NCI-H146 treated with DMSO at 0.1 percent for 48 hours (cell line): ENCODE measurements at regions not wholly inside any gene's neighbourhood (a gene's known extent, or its start where the extent isn't known, plus 50 kb on each side); places are given as distances from the start of the nearest gene placed in this dataset.

Experiments used
- DNase-seq: peaks from one replicate; lab custom pipeline; 2025; ENCODE audit not compliant: unreplicated experiment; lab: John Stamatoyannopoulos, UW

DNA sequence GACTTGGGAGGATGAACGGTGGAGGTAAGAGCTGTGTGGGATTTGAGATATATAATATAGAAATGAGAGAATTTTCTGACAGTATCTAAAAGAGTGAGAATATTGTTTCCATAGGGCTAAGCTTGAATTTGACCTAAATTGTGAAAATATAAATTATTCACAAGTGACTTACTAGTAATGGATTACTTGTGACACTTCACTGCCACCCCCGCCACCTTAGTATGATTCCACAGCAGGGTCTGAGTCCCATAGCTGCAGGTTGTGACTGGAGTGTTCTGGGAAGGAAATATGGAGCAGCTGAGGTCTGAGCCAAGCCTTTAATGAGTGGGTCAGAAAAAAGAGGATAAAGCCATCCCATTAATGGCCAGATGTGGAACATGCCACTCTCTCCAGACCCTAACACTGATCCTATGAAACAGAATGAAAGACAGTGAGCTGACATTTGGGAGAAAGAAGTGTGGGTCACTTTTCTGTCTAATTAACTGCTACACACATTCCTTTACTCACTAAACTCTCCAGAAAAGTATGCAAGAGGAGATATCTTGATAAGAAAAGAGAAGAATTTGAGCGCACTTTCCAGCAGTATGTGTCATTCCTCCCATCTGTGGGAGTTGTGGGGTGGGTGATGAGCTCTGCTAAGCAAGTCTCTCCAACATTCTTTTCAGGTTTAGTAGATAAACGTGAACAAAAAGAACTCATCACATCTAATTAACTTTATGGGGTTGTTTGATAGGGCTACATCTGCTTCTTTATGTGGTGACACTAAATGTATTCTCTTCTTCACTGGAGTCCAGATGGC lies 1193.4 kb downstream of the SORCS3 start:
- no peak for DNase-seq

DNA sequence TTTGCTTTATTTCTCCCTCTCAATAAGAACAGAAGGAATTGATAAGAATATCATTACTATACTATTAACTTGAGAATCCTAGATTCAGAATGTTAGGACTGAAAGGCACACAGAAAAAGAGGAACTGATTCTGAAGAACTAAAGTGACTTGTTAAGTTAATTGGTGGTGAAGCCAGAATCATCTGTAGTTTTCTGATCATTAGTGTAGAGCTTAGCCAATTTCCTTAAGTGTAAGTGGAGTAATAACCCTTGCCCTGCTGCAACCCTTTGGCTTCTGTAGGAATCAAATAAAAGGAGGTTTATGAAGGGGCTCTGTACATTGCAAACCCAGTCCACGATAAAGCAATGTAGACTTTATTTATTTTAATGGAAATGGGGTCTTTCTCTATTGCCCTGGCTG lies 1186.0 kb downstream of the SORCS3 start:
- DNase-seq: no peak

DNA sequence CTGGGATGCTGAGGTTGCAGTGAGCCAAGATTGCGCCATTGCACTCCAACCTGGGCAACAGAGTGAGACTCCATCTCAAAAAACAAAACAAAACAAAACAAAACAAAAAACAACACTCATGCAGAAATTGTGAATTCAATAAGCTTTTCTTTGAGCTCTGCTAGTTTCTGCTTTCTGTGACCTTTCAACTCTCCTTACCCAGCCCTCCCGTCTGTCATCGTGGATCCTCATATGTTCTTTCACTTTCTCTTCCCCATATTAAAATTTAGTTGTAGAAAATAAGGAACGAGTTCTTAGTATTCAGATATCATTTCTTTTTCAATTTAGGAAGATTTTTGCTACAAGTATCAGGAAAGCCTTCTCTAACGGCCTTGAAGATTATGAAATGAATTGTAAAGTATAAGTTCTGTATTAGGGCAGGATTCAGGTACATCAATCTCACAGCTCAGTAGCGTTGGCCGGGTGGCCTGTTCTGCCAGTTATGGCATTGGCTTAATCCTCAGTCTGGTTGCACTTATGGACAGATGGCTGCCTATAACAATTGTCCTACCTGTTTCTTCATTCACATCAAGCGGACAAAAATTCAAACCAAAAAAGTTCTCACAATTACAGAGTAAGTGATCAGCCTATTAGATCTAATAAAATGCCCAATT lies 1167.0 kb downstream of the SORCS3 start:
- no peak for DNase-seq

DNA sequence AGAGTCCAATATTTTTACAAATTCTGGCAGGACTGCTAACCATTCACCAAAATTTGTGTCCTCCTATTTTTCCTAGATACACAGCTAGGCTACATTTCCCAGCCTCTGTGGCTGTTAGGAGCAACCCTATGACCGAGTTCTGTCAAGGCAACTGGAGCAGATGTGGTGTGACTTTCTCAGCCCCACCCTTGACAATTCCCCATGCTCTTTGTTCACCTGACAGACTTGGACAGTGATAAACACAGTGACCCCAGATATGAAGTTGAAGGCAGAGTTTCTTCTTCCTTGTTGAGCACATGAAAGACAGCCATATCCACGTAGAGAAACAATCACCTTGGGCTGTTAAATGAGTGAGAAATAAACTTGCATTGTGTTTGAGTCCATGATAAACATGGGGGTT lies 1162.1 kb downstream of the SORCS3 start:
- DNase-seq: no peak

DNA sequence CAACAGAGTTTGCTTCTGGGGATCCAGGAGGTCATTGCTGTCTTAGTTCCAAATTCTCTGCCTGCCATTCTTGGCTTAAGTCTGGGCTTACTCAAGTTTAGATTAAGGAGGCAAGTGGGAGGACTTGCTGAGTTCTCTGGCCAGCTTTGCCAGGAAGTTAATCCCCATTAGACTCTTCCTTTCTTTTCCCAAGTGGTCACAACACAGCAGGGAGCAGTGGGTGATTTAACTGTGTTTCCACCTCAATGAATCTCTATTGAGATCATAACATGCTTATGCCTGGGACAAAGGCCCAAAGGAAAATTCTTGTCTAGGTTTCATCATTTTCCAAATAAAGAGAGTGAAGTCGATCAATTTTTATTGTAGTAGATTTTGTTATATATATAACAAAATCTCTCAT lies 1159.6 kb downstream of the SORCS3 start:
- DNase-seq: no peak

DNA sequence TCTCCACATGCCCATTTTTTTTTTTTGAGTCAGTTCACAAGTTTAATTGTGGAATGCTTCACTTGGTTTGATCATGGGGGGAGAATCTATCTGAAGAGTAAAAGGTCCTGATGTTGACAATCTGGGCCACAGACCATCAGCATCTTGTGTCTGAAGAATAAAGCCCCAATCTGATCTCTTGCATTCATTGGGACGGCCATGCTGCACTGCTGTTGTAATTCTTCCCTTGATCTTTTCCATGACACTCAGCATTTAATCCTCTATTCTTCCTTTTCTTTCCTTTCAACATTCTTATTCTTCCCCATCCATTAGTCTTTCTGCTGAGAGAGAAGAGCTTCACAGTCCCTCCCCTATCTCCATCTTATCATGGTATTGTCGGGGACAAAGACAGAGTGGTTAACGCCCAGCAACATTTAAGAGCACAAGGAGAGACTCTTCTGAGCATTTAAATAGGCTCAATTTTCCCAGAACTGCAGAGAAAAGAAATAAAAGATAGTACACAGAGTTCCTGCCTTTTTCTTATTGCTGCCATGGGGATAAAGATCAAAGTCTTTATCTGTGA lies 1157.3 kb downstream of the SORCS3 start:
- DNase-seq: no peak

DNA sequence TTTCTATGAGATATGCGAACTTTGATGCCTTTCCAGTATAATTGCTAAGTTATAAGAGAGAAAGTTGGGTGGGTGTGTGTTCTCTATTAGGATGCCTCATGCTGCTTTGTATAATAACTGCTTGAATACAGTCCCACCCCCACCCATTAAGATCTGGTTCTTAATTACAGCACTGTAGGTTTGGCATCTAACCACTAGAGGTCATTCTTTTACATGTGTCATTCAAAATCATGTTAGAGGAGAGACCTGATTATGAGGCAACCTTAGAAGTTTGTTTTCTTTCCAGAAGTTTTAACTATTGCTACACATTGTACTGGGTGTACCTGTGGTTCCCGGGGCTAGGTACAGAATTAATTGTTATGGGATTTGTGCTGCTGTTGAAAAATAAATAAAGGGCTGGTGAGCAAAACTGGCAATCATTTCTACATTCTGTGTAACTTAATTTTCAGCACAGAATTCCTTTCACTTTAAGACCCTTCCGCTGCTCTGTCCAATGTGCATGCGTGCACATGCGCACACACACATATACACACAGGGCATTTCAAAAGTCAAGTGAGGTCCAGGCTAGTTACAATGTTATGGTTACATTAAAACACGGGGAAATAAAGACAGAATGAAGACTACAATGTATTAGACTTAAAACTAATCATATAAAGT lies 1156.3 kb downstream of the SORCS3 start:
- peak; percentile 21 for DNase-seq

DNA sequence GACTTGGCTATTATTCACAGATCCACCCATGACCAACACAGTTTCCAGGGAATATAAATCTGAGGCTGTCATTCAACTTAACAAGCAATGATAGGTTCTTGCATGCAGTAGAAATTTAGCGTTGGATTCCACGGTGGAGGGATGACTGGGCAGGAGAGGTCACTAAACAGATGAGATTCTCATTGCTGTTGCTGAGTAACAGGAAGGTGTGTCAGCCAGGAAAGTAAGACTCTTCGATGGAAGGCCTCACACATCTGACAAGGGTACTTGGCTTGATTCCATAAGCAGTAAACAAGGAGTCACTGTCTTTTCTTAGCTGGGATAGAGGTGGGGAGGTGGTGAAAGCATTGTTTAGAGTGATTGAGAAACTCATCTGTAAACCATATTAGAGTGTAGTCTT lies 1152.0 kb downstream of the SORCS3 start:
- DNase-seq: no peak

DNA sequence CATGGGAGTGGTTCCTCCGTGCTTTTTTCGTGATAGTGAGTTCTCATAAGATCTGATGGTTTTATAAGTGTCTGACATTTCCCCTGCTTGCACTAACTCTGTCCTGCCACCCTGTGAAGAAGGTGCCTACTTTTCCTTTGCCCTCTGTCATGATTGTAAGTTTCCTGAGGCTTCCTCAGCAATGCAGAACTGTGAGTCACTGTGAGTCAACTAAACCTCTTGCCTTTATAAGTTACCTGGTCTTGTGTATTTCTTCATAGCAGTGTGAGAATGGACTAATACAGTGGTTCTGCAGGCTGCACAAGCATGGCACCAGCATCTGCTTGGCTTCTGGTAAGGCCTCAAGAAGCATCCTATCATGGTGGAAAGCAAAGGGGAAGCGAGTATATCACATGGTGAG lies 1144.6 kb downstream of the SORCS3 start:
- DNase-seq: no peak

DNA sequence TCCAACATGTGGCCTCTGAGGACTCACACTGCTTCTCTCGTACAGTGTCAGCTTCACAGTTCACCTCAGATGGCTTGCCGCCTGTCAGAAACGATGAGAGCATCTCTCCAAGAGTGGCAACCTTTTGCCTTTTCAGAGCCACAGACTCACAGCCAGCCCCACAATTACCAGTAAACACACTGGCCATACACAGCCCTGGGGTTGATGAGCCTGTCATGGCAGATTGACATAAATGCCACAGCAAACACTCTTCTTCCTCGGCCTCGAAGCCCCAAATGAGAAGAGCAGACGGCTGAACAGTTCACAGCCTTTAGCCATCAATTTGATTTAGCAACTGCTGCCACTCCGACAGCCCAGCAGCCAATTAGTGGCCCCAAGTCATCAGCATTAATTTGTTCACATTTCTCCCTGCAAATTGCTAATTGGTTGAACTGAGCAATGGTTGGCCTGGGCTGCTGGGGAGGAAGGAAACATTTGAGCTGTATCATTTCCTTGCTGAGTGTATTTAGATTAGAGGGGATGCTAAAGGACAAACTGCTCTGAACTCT lies 1142.9 kb downstream of the SORCS3 start:
- DNase-seq: no peak

DNA sequence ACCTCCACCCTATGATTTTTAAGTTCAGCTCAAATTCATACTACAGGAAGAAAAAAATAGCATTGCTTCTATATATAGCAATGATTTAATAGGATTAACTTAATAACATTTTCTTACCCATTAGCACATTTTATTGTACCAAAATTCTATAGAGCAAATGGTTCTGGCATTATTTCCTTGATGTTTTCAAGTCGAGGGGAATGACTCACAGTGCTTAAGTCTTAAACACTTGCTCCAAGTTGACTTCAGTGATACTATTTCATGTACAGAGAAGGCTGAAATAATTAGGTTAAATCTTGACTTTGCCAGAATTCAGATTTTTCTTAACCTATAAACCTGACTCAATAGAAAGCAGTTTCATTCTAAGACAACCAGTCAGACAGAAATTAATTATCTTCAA lies 1133.8 kb downstream of the SORCS3 start:
- no peak for DNase-seq

DNA sequence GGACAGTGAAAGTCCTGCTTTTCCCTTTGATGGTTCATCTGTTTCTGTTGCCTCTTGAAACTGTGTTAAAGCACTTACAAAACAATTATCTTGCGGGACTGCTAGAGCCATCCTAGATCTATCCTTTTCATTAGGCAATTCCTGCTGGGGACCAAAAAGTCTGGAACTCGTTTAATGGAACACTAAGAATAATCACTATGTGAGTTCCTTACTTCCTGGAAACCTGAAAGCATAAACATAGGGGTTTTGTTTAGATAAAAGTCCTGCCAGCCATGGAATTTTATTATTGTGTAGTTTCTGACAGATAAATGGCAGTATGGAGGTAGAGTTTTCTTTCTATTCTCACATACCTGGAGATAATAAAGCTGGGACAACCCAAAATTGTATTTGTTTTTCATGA lies 1133.3 kb downstream of the SORCS3 start:
- DNase-seq: no peak

DNA sequence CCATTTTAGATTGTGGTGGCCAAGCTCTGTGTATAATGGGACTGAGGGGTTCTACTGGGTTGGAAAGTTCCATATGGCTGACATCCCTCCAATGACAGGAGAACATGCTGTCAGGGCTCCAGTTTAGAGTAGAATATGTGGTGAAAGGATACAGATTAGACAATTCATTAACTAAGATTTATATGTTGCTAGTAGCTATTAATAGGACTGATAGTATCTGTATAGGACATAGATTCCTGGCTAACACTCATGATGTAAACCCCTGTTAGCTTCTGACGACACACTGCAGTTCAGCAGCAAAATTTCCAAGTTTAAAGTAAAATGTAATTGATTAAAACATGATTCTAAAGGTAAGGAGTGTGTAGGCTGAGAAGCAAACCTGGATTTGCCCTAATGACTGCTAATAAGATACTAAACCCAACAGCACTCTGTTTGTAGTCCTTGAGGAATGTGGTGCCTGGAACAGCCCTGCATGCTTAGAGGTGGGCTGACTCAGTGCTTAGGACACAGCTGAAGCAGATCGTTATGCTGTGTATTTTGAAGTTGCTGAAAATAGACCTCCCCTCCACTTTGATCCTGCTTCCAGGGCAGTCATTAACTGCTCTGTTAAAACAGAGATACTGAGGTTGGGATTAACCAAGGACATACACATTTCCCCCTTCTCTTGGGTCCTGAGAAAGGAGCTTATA lies 1129.6 kb downstream of the SORCS3 start:
- DNase-seq: no peak

DNA sequence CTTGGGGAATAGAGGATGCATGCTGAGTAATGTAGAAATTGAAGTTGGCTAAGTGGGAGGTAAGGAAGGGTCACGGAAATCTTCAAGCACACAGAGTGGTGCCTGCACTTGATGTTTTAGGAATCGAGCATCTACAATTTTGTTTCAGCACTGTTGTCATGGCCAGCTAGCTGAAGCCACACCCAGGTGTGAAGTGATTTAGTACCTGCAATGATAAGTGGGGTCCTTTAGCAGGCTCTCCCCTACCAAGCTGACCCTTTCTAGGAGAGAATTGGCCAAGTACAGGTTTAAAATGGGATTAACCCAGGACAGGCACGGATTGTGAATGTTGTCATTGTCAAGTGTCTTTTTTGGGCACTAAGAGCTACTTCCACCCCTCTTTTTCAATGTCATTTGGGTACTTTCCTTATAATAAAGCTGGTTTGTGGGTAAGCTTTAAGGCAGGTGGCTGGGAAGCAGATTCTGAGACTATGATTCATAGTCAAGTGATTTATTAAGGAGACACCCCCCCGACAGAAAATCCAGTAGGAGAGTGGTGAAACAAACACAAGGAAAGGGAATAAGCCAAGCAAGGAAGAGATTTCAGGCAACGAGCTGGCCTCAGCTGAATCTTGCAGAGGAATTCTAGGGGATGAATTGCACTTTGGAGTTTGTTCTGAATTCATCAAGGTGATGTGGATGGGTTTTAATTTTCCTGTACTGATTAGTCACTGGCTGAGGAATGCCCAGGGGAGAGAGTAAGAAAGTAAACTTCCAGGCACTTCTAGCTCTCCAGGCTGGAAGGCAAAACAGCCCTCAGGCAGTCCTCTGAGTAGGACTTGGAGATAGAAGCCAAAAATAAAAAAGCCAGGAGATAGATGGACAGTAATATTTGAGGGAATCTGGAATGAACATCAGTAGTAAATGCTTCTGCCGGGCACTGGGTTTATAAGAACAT lies 1128.4 kb downstream of the SORCS3 start:
- no peak for DNase-seq

DNA sequence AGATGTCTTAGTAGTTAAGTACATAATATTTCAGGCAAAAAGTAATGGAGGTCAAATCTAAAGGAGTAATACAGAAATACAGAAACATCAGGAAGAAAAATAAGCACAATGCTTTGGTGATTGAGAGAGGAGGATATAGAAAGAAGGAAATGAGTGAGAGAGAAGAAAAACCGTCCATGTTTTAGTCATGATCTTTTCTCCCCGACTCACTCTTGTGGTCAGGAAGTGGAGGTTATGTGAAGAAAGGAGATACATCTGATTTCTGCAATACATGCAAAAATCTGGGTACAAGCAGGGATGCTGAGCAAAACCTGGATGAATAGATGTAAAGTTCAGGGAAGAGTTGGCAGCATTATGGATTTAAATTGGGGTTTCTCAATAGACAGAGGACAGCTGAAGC lies 1122.5 kb downstream of the SORCS3 start:
- no peak for DNase-seq

DNA sequence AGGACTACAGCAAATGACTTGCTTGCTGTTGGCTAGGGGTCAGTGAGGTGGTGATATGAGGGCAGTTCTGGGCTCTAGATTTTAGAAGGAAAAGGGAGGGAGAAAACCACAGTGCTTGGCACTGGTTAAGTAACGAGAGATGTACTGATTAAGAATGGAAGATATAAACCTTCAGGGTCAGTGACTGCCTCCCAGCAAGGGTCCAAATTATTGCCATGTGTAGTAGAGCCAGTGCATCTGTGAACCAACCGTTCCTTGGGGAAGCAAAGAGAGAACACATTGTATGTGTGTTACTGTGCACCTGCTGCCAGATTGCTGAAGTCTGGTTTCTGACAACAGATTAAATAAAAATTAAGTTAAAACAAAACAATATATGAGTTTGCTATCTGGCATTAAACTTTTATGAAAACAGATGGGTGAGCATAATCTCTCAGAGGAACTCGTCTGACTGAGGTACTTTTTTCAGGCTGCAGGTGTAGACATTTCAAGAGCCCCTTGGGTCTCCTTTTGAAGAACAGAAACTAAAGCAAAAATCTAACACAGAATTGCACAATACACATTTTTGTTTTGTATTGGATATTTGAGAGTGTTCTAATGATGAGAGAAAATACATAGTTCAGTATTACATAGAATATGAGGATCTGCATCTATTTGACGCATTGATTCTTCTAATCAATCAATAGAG lies 1120.6 kb downstream of the SORCS3 start:
- no peak for DNase-seq

DNA sequence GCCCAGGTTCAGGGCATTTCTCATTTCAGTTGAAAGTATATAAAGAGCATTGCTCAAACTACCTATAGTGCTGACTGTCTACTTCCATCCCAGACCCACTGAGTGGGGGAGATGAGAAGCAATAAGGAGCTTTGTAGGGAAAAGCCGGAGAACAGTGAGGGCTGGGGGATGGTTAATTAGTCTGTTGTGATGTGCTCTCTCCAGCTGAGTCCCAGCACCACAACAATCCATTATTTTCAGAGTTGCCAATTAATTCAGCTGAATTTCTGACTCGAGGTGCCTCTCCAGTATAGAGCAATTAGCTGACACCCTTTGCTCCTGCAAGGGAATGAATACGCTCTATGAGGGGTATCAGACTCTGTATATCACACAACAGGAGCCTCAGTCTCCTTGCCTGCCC lies 1118.6 kb downstream of the SORCS3 start:
- DNase-seq: no peak

DNA sequence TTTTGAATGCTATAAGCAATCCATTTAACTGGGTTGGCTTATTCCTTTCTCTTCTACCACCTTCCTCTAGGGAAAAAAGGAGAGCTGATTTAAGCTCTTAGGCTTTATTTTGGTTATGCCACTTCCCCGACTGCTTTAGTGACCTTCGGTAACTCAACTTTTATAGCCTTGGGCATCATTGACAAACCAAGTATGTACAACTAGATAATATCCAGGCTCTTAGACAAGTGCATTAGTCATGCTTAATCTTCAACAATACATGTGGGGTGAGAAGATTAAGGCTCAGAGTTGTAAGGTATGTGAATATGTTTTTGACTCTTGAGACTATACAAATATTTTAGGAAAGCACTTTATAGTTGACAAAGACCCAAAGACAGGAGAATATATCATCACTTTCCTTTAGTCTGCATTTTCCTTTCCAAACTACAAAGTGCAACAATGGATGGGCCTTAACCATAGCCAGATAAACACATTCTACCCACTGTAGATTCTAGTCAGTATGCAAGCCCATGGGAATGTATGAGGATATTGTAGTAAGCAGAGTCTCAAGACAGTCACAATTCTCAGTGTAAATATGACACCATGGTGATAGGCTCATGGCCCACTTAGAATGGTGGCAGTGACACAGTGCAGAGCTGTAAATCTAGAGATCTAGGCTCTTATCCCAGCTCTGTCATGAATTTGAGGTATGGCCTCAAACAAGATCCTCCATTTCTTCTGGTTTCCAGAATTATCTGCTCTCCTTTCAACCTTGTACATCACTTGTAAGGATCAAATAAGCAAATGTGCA lies 1117.3 kb downstream of the SORCS3 start:
- DNase-seq: no peak

DNA sequence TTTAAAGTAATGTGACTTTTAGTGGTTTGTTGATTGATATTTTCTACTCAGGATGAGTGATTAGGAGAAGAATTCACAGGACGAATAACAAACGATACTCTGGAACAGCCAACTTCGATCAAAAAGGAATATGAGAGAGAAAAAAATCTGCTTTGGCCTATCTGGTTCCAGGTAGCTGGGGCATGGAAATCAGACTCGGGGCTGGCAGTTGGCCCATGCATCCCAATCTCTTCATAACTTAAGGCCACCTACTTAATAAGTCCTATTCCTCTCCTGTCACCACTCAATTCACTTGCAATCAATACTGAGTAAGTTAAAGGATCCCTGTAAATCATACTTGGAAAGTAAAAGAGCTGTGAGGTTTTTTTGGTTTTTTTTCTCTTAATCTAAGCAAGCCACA lies 1116.2 kb downstream of the SORCS3 start:
- DNase-seq: no peak
